Spleen (tissue), 7 donors: ENCODE measurements at regions not wholly inside any gene's neighbourhood (a gene's known extent, or its start where the extent isn't known, plus 50 kb on each side); places are given as distances from the start of the nearest gene placed in this dataset.
"Not testable (repeated sequence)": the region's sequence is repeated elsewhere in the genome, so short reads cannot be mapped to it uniquely, and the experiment has no call there.

ENCODE experiments used
- CTCF ChIP-seq, 11 experiments: fragments of 200-600 bp in 7 of 11; fragments of 450-650 bp in 4 of 11; sonication (generic) in 4 of 11; IDR thresholded peaks in 8 of 11; conservative IDR thresholded peaks in 3 of 11; 1 replicate in 7 of 11; 2 replicates in 4 of 11; pipeline versions ENCODE4 v1.4.0 to v1.8.0; 2016 to 2021; ENCODE audit warnings: antibody characterized with exemption in 11 of 11, inconsistent platforms in 4 of 11, mild to moderate bottlenecking in 1 of 11
- POLR2A ChIP-seq, 3 donors: fragments of 450-650 bp; IDR thresholded peaks; one replicate each; pipeline ENCODE4 v1.5.1; 2017; ENCODE audit warnings: antibody characterized with exemption in 3 of 3, mild to moderate bottlenecking in 1 of 3
- POLR2AphosphoS5 ChIP-seq, 3 donors: sonication (generic); formaldehyde crosslinking; IDR thresholded peaks; one replicate each; pipeline ENCODE4 v1.5.1; 2017; ENCODE audit warnings: antibody characterized with exemption in 3 of 3
- donor health status: DM: no; HTN: no; CAD: no; lungs with moderate emphysema.
- donor health status: DM: no; HTN: no; CAD: no.
- donor health status: DM: no; HTN: no; CAD: no.

GRCh38 chr7:38444-38843 is 153.9 kb upstream of the FAM20C start:
- not testable (repeated sequence) for TF ChIP-seq CTCF (IDR thresholded peaks at IDR 0.05 in 8 of 11, conservative IDR thresholded peaks at IDR 0.05 in 3 of 11); POLR2AphosphoS5 (IDR thresholded peaks at IDR 0.05); POLR2A (IDR thresholded peaks at IDR 0.05)
